ENCODE measurements at regions not wholly inside any gene's neighbourhood (a gene's known extent, or its start where the extent isn't known, plus 50 kb on each side); places are given as distances from the start of the nearest gene placed in this dataset.

GRCh38 chr4:14910411-14910810 lies 91.9 kb upstream of the CPEB2 start:
- Histone ChIP-seq H3K4me3 (ENCODE audit: extremely low read depth in 1 of 4, insufficient read depth in 2 of 4, low read depth in 3 of 4, low read length in 4 of 4) (no peak overlapping the region), H2BK15ac (ENCODE audit: low read length) (no peak overlapping the region), H4K91ac (replicated peaks; ENCODE audit: insufficient read length, low read length) (no peak overlapping the region), H2BK5ac (ENCODE audit: low read depth, low read length) (no peak overlapping the region), H2AFZ (ENCODE audit: low read length) (no peak overlapping the region), H3K79me2 (ENCODE audit: control insufficient read depth in 1 of 2, insufficient read depth in 2 of 2, low read length in 2 of 2) (no peaks in the 10 kb centered on the region), H4K20me1 (replicated peaks in 1 of 2; ENCODE audit: control insufficient read depth in 1 of 2, insufficient read depth in 2 of 2, low read length in 2 of 2) (no peaks in the 10 kb centered on the region), H4K5ac (ENCODE audit: insufficient read length, low read depth, low read length) (no peak overlapping the region), H3K27ac (ENCODE audit: low read depth, low read length) (no peak overlapping the region), H3K27me3 (replicated peaks in 1 of 4; ENCODE audit: control insufficient read depth in 3 of 4, extremely low read depth in 1 of 4, insufficient read depth in 3 of 4, low read length in 3 of 4) (no peaks in the 10 kb centered on the region), H3K9me3 (ENCODE audit: insufficient read depth in 2 of 2, low read depth in 1 of 2, low read length in 1 of 2) (no peaks in the 10 kb centered on the region), H3K36me3 (ENCODE audit: control insufficient read depth in 2 of 4, insufficient read depth in 4 of 4, low read length in 3 of 4) (no peaks in the 10 kb centered on the region), H2BK12ac (ENCODE audit: low read depth, low read length) (no peak overlapping the region), H3K4me2 (ENCODE audit: insufficient read depth in 1 of 2, low read depth in 2 of 2, low read length in 2 of 2) (no peak overlapping the region), H2AK5ac (ENCODE audit: low read depth, low read length) (no peak overlapping the region), H4K8ac (ENCODE audit: extremely low read depth, insufficient read depth, low read length) (no peak overlapping the region), H3K18ac (ENCODE audit: extremely low read depth, low read length) (no peak overlapping the region), H3K23ac (ENCODE audit: insufficient read length) (no peak overlapping the region), H3K4me1 (replicated peaks in 1 of 4; ENCODE audit: control insufficient read depth in 3 of 4, insufficient read depth in 4 of 4, low read length in 3 of 4) (no peaks in the 10 kb centered on the region), H3K14ac (ENCODE audit: insufficient read length) (no peak overlapping the region), H3K9ac (replicated peaks in 1 of 4; ENCODE audit: extremely low read depth in 1 of 4, low read depth in 3 of 4, low read length in 3 of 4) (no peak overlapping the region), H3K79me1 (ENCODE audit: low read depth, low read length) (no peaks in the 10 kb centered on the region), H2BK20ac (ENCODE audit: low read length) (no peak overlapping the region), H3K23me2 (ENCODE audit: low read depth, low read length) (no peaks in the 10 kb centered on the region), H3K4ac (replicated peaks; ENCODE audit: insufficient read length, low read depth, low read length) (no peak overlapping the region), H2BK120ac (replicated peaks; ENCODE audit: low read depth, low read length) (no peak overlapping the region), H3K56ac (replicated peaks; ENCODE audit: insufficient read length, low read depth, low read length) (no peak overlapping the region)
- no peak for FAIRE-seq
- ChIA-PET POLR2A (ENCODE audit: partially characterized antibody) (no interaction called here), CTCF (ENCODE audit: partially characterized antibody) (no interaction called here)
- WGBS, 2 experiments (ENCODE audit: extremely low coverage in 1 of 2, insufficient coverage in 1 of 2, insufficient read length in 1 of 2, insufficient replicate concordance in 2 of 2, low coverage in 1 of 2, low lambda C conversion rate in 2 of 2, missing lambda C conversion rate in 1 of 2): 68% methylated on average over 5 of the region's 5 CpGs; no CpG with 5 or more reads in 1 of the 2 experiments
- no peak for DNase-seq (ENCODE audit: low read depth in 1 of 2, low spot score in 2 of 2)
- TF ChIP-seq POU5F1 (IDR thresholded peaks at IDR 0.05; ENCODE audit: low read depth, low read length) (no peak), HDAC2 (IDR thresholded peaks at IDR 0.05; ENCODE audit: borderline replicate concordance in 1 of 2, low read depth in 2 of 2, low read length in 2 of 2) (no peak), CTBP2 (IDR thresholded peaks at IDR 0.05; ENCODE audit: borderline replicate concordance, insufficient read depth, insufficient read length, low read length) (no peak), SP4 (IDR thresholded peaks at IDR 0.05; ENCODE audit: low read length) (no peak), PHF8 (conservative IDR thresholded peaks at IDR 0.05; ENCODE audit: low read depth, low read length) (no peak), JUN (IDR thresholded peaks at IDR 0.05; ENCODE audit: low read depth, low read length) (no peak), RBBP5 (IDR thresholded peaks at IDR 0.05; ENCODE audit: borderline replicate concordance, low read depth, low read length) (no peak), CBX8 (IDR thresholded peaks at IDR 0.05; ENCODE audit: borderline replicate concordance, low read depth, low read length) (no peak), E2F6 (IDR thresholded peaks at IDR 0.05) (no peak), SP2 (IDR thresholded peaks at IDR 0.05; ENCODE audit: low read length) (no peak), BCL11A (IDR thresholded peaks at IDR 0.05; ENCODE audit: low read depth in 2 of 2, low read length in 2 of 2) (no peak), BACH1 (IDR thresholded peaks at IDR 0.05; ENCODE audit: low read length) (no peak), KDM5A (IDR thresholded peaks at IDR 0.05; ENCODE audit: low read length) (no peak)

Data from H1 (cell line).